NCI-H82 treated with DMSO at 0.1 percent for 48 hours (cell line): ENCODE measurements at regions not wholly inside any gene's neighbourhood (a gene's known extent, or its start where the extent isn't known, plus 50 kb on each side); places are given as distances from the start of the nearest gene placed in this dataset.
"Not testable (repeated sequence)": the region's sequence is repeated elsewhere in the genome, so short reads cannot be mapped to it uniquely, and the experiment has no call there.

Experiments used
- DNase-seq: peaks from one replicate; lab custom pipeline; 2025; ENCODE audit not compliant: unreplicated experiment; lab: John Stamatoyannopoulos, UW

GRCh38 chr12:90706036-90706435, 248.9 kb downstream of the CCER1 start:
- no peak for DNase-seq

GRCh38 chr12:90695415-90695814, 259.6 kb downstream of the CCER1 start:
- DNase-seq: no peak

GRCh38 chr12:90690120-90690519, 264.9 kb downstream of the CCER1 start:
- DNase-seq: no peak

- DNase-seq: not testable (repeated sequence)
These were observed 267.3 kb downstream of the CCER1 start for GRCh38 chr12:90687682-90688081.

GRCh38 chr12:90683871-90684270, 271.1 kb downstream of the CCER1 start:
- DNase-seq: no peak

GRCh38 chr12:90682398-90682797, 272.6 kb downstream of the CCER1 start:
- DNase-seq: peak; percentile 29

- no peak for DNase-seq
These were observed 275.3 kb downstream of the CCER1 start for GRCh38 chr12:90679674-90680073.

- DNase-seq: no peak
These were observed 277.4 kb downstream of the CCER1 start for GRCh38 chr12:90677552-90677951.

GRCh38 chr12:90677055-90677454, 277.9 kb downstream of the CCER1 start:
- DNase-seq: no peak

GRCh38 chr12:90675106-90675505, 279.9 kb downstream of the CCER1 start:
- DNase-seq: no peak

GRCh38 chr12:90672081-90672480, 282.9 kb downstream of the CCER1 start:
- DNase-seq: no peak

GRCh38 chr12:90663949-90664348, 291.0 kb downstream of the CCER1 start:
- DNase-seq: not testable (repeated sequence)

GRCh38 chr12:90659060-90659459, 295.9 kb downstream of the CCER1 start:
- no peak for DNase-seq

- no peak for DNase-seq
These were observed 301.9 kb downstream of the CCER1 start for GRCh38 chr12:90653040-90653439.

- no peak for DNase-seq
These were observed 302.7 kb downstream of the CCER1 start for GRCh38 chr12:90652280-90652679.

- DNase-seq: no peak
These were observed 309.8 kb downstream of the CCER1 start for GRCh38 chr12:90645181-90645580.

- no peak for DNase-seq
These were observed 323.3 kb downstream of the CCER1 start for GRCh38 chr12:90631591-90632212.

- no peak for DNase-seq
These were observed 325.0 kb downstream of the CCER1 start for GRCh38 chr12:90630006-90630405.

GRCh38 chr12:90628213-90628612, 326.8 kb downstream of the CCER1 start:
- no peak for DNase-seq

- DNase-seq: no peak
These were observed 327.6 kb downstream of the CCER1 start for GRCh38 chr12:90627180-90627896.

- peak; percentile 32 for DNase-seq
These were observed 332.5 kb downstream of the CCER1 start for GRCh38 chr12:90622431-90622830.

GRCh38 chr12:90621927-90622326, 333.0 kb downstream of the CCER1 start:
- DNase-seq: no peak

- DNase-seq: no peak
These were observed 335.0 kb downstream of the CCER1 start for GRCh38 chr12:90619943-90620342.
